Parathyroid adenoma (tissue), 2 donors: ENCODE measurements at regions not wholly inside any gene's neighbourhood (a gene's known extent, or its start where the extent isn't known, plus 50 kb on each side); places are given as distances from the start of the nearest gene placed in this dataset.

Experiments
- H2AFZ ChIP-seq: fragments of 300-600 bp; sonication (generic); one replicate; pipeline ENCODE4 v1.7.0; 2017; ENCODE audit warnings: antibody characterized with exemption, mild to moderate bottlenecking
- H3K27ac ChIP-seq: fragments of 300-600 bp; sonication (generic); one replicate; pipeline ENCODE4 v1.7.0; 2017
- H3K27me3 ChIP-seq: fragments of 300-600 bp; sonication (generic); one replicate; pipeline ENCODE4 v1.7.0; 2017; ENCODE audit warnings: low read length; ENCODE audit not compliant: control insufficient read depth, insufficient read depth
- H3K36me3 ChIP-seq: fragments of 300-600 bp; sonication (generic); one replicate; pipeline ENCODE4 v1.7.0; 2017; ENCODE audit warnings: low read length; ENCODE audit not compliant: control insufficient read depth, insufficient read depth
- H3K4me1 ChIP-seq: fragments of 300-600 bp; sonication (generic); one replicate; pipeline ENCODE4 v1.7.0; 2017; ENCODE audit warnings: control low read depth
- H3K4me2 ChIP-seq: fragments of 300-600 bp; sonication (generic); one replicate; pipeline ENCODE4 v1.7.0; 2017; ENCODE audit warnings: low read length
- H3K4me3 ChIP-seq: fragments of 300-600 bp; sonication (generic); one replicate; pipeline ENCODE4 v1.7.0; 2017; ENCODE audit warnings: low read depth, low read length
- H3K79me2 ChIP-seq: fragments of 300-600 bp; sonication (generic); one replicate; pipeline ENCODE4 v1.7.0; 2017; ENCODE audit warnings: control low read depth
- H3K9ac ChIP-seq: fragments of 300-600 bp; sonication (generic); one replicate; pipeline ENCODE4 v1.7.0; 2017; ENCODE audit warnings: mild to moderate bottlenecking
- H3K9me3 ChIP-seq: fragments of 300-600 bp; sonication (generic); one replicate; pipeline ENCODE4 v1.7.0; 2017; ENCODE audit warnings: low read length; ENCODE audit not compliant: control insufficient read depth
- CTCF ChIP-seq: fragments of 300-600 bp; sonication (generic); IDR thresholded peaks from one replicate; pipeline ENCODE4 v1.7.0; 2017; ENCODE audit warnings: antibody characterized with exemption, mild to moderate bottlenecking
- donor health status: primary hyperparathyroidism.

DNA sequence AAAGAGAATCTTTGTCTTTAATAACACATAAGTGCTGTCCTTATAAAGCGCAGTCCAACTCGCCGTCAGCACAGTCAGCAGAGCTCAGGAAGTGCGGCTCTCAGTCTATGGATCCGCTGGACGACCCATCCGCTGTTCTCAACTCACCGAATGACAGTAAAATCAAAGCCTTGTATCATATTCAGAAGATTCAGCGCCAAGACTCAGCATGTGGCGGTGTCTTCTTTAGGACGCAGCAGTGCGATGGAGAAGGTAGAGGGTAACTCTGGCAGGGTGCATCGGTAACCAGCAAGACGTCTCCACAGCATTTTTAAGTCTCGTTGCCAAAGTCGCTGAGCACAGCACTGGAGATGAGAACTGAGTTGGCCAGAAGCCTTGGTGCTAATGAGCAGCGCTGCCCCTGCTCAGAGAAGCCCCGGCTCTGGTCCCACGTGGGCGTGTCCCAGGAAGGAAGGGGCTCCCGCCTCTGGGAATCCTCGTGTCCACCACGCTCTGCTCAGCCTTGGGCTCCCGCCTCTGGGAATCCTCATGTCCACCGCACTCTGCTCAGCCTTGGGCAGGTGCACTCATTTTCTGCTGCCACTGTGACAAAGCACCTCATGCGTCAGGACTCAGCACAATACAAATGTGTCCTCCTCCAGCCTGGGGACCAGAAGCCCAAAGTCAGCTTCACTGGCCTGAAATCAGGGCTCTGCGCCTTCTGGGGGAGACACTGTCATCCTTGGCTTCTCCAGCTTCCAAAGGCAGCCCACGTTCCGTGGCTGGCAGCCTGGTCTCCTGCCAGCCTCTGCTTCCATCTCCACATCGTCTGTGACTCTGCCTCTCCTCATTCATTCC lies 238.0 kb upstream of the SALL3 start:
- Histone ChIP-seq H3K27me3 (no peaks in the 10 kb centered on the region), H3K79me2 (no peaks in the 10 kb centered on the region), H2AFZ (no peak overlapping the region), H3K4me1 (no peaks in the 10 kb centered on the region), H3K36me3 (no peaks in the 10 kb centered on the region), H3K4me3 (no peak overlapping the region), H3K9me3 (no peaks in the 10 kb centered on the region), H3K9ac (no peak overlapping the region), H3K4me2 (no peak overlapping the region), H3K27ac (no peak overlapping the region)
- TF ChIP-seq CTCF: no peak

GRCh38 chr18:78742218-78742745 lies 237.3 kb upstream of the SALL3 start:
- Histone ChIP-seq H3K4me1 (no peaks in the 10 kb centered on the region), H3K79me2 (no peaks in the 10 kb centered on the region), H3K9ac (no peak overlapping the region), H3K27ac (no peak overlapping the region), H3K9me3 (no peaks in the 10 kb centered on the region), H3K27me3 (no peaks in the 10 kb centered on the region), H2AFZ (no peak overlapping the region), H3K36me3 (no peaks in the 10 kb centered on the region), H3K4me3 (no peak overlapping the region), H3K4me2 (no peak overlapping the region)
- no peak for TF ChIP-seq CTCF

- Histone ChIP-seq H3K79me2 (no peaks in the 10 kb centered on the region), H3K4me2 (no peak overlapping the region), H3K9ac (no peak overlapping the region), H3K4me3 (no peak overlapping the region), H3K27ac (no peak overlapping the region), H2AFZ (no peak overlapping the region), H3K27me3 (no peaks in the 10 kb centered on the region), H3K9me3 (no peaks in the 10 kb centered on the region), H3K36me3 (no peaks in the 10 kb centered on the region), H3K4me1 (no peaks in the 10 kb centered on the region)
- TF ChIP-seq CTCF: no peak
Observed at GRCh38 chr18:78743078-78743477, 236.5 kb upstream of the SALL3 start.

GRCh38 chr18:78751664-78752063 lies 228.0 kb upstream of the SALL3 start:
- Histone ChIP-seq H3K9me3 (no peaks in the 10 kb centered on the region), H3K27me3 (no peaks in the 10 kb centered on the region), H3K4me2 (no peak overlapping the region), H3K9ac (no peak overlapping the region), H3K27ac (no peak overlapping the region), H3K79me2 (no peaks in the 10 kb centered on the region), H2AFZ (no peak overlapping the region), H3K36me3 (no peaks in the 10 kb centered on the region), H3K4me3 (no peak overlapping the region), H3K4me1 (no peaks in the 10 kb centered on the region)
- TF ChIP-seq CTCF: no peak

DNA sequence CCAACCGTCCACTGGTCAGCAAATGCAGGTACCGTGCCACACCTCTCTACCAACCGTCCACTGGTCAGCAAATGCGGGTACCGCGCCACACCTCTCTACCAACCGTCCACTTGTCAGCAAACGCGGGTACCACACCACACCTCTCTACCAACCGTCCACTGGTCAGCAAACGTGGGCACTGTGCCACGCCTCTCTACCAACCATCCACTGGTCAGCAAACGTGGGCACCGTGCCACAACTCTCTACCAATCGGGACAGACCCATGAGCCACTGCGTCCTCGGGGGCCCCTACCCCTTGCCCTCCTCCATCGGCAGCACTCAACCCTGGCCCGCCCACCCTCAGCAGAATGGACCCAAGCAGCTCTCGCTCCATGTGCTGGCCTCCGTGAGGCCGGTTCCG lies 226.4 kb upstream of the SALL3 start:
- H3K4me2 ChIP-seq: no peak overlapping the region
- no peak overlapping the region for H2AFZ ChIP-seq
- H3K27ac ChIP-seq: no peak overlapping the region
- TF ChIP-seq CTCF: no peak
- H3K4me1 ChIP-seq: no peaks in the 10 kb centered on the region
- H3K36me3 ChIP-seq: no peaks in the 10 kb centered on the region
- no peaks in the 10 kb centered on the region for H3K79me2 ChIP-seq
- H3K27me3 ChIP-seq: no peaks in the 10 kb centered on the region
- no peaks in the 10 kb centered on the region for H3K9me3 ChIP-seq
- no peak overlapping the region for H3K4me3 ChIP-seq
- H3K9ac ChIP-seq: no peak overlapping the region
